ENCODE measurements at regions not wholly inside any gene's neighbourhood (a gene's known extent, or its start where the extent isn't known, plus 50 kb on each side); places are given as distances from the start of the nearest gene placed in this dataset.

- Histone ChIP-seq H3K9me3 (peaks cover 0 to 14% (median 3%) of the 10 kb centered on the region in 4 donors), H3K4me3 (no peak overlapping the region), H3K27ac (replicated peaks in 1 of 4) (no peak overlapping the region), H3K27me3 (no peaks in the 10 kb centered on the region), H3K4me1 (no peaks in the 10 kb centered on the region), H3K36me3 (no peaks in the 10 kb centered on the region)
- no peak for DNase-seq (ENCODE audit: extremely low spot score)
- TF ChIP-seq, protein P1, sequence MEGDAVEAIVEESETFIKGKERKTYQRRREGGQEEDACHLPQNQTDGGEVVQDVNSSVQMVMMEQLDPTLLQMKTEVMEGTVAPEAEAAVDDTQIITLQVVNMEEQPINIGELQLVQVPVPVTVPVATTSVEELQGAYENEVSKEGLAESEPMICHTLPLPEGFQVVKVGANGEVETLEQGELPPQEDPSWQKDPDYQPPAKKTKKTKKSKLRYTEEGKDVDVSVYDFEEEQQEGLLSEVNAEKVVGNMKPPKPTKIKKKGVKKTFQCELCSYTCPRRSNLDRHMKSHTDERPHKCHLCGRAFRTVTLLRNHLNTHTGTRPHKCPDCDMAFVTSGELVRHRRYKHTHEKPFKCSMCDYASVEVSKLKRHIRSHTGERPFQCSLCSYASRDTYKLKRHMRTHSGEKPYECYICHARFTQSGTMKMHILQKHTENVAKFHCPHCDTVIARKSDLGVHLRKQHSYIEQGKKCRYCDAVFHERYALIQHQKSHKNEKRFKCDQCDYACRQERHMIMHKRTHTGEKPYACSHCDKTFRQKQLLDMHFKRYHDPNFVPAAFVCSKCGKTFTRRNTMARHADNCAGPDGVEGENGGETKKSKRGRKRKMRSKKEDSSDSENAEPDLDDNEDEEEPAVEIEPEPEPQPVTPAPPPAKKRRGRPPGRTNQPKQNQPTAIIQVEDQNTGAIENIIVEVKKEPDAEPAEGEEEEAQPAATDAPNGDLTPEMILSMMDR (IDR thresholded peaks at IDR 0.05) = no peak
- no peak for TF ChIP-seq EP300 (IDR thresholded peaks at IDR 0.05)
- TF ChIP-seq POLR2A (IDR thresholded peaks at IDR 0.05; ENCODE audit: low read depth) = no peak
- no peak for TF ChIP-seq POLR2AphosphoS5 (IDR thresholded peaks at IDR 0.05)
- intact Hi-C loops (cut with DNase I) = no loop called here
Measured at GRCh38 chr3:157713101-157713500, 209.9 kb upstream of the VEPH1 start.

- Histone ChIP-seq H3K27me3 (no peaks in the 10 kb centered on the region), H3K4me3 (no peak overlapping the region), H3K9me3 (peaks cover 0 to 3% (median 0%) of the 10 kb centered on the region in 4 donors), H3K36me3 (no peaks in the 10 kb centered on the region), H3K4me1 (no peaks in the 10 kb centered on the region), H3K27ac (replicated peaks in 1 of 4) (no peak overlapping the region)
- 48% methylated on average over 2 of the region's 2 CpGs for WGBS
- DNase-seq (ENCODE audit: extremely low spot score) = no peak
- intact Hi-C loops (cut with DNase I) = no loop called here
- no peak for TF ChIP-seq POLR2A (IDR thresholded peaks at IDR 0.05; ENCODE audit: low read depth)
- no peak for TF ChIP-seq POLR2AphosphoS5 (IDR thresholded peaks at IDR 0.05)
- TF ChIP-seq EP300 (IDR thresholded peaks at IDR 0.05) = no peak
- TF ChIP-seq, protein P1 (IDR thresholded peaks at IDR 0.05) = no peak
Measured at GRCh38 chr3:157705258-157705657, 202.0 kb upstream of the VEPH1 start.

GRCh38 chr3:157700405-157700804, 197.2 kb upstream of the VEPH1 start:
- Histone ChIP-seq H3K27ac (replicated peaks in 1 of 4) (no peak overlapping the region), H3K36me3 (no peaks in the 10 kb centered on the region), H3K9me3 (peaks cover 0 to 3% (median 0%) of the 10 kb centered on the region in 4 donors), H3K4me3 (no peak overlapping the region), H3K4me1 (no peaks in the 10 kb centered on the region), H3K27me3 (no peaks in the 10 kb centered on the region)
- TF ChIP-seq POLR2A (IDR thresholded peaks at IDR 0.05; ENCODE audit: low read depth) = no peak
- TF ChIP-seq POLR2AphosphoS5 (IDR thresholded peaks at IDR 0.05) = no peak
- TF ChIP-seq, protein P1 (IDR thresholded peaks at IDR 0.05) = no peak
- TF ChIP-seq EP300 (IDR thresholded peaks at IDR 0.05) = no peak
- DNase-seq (ENCODE audit: extremely low spot score) = no peak
- intact Hi-C loops (cut with DNase I) = no loop called here
- 86% methylated on average over 3 of the region's 3 CpGs for WGBS

- H3K27me3 ChIP-seq = no peaks in the 10 kb centered on the region
- intact Hi-C loops (cut with DNase I) = no loop called here
- H3K36me3 ChIP-seq = no peaks in the 10 kb centered on the region
Measured at GRCh38 chr3:157695586-157695985, 192.4 kb upstream of the VEPH1 start.

DNA sequence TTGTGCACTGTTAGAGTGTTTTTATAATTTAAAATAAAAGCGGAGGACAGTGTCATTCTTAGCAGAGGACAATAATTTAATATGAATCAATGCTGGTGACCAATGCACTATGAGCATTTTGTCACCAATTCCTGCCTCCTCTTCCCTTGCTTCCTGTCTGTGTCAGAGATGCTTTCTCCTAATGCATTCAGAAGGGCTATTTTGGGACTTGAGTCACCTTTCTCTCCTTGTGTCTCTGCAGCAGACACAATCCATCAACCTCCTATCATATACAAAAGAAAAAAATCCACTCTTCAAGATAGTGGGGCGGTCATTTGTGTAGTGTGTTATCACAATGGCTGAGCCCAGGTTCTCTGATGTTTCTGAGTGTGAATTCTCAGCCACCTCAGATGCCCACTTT, 191.9 kb upstream of the VEPH1 start:
- 82% methylated on average over 2 of the region's 2 CpGs for WGBS
- no peaks in the 10 kb centered on the region for H3K27me3 ChIP-seq
- H3K36me3 ChIP-seq = no peaks in the 10 kb centered on the region
- no peaks in the 10 kb centered on the region for H3K4me1 ChIP-seq
- intact Hi-C loops (cut with DNase I) = no loop called here
- no peak overlapping the region for H3K27ac ChIP-seq (replicated peaks in 1 of 4)
- TF ChIP-seq EP300 (IDR thresholded peaks at IDR 0.05) = no peak
- no peak for TF ChIP-seq POLR2AphosphoS5 (IDR thresholded peaks at IDR 0.05)
- H3K4me3 ChIP-seq = no peak overlapping the region
- H3K9me3 ChIP-seq = no peaks in the 10 kb centered on the region
- DNase-seq (ENCODE audit: extremely low spot score) = no peak

More at GRCh38 chr3:157695586-157695985, 192.4 kb upstream of the VEPH1 start:
- Histone ChIP-seq H3K27ac (replicated peaks in 1 of 4) (no peak overlapping the region), H3K4me3 (no peak overlapping the region), H3K4me1 (no peaks in the 10 kb centered on the region), H3K9me3 (no peaks in the 10 kb centered on the region)
- TF ChIP-seq, protein P1 (IDR thresholded peaks at IDR 0.05) = no peak
- TF ChIP-seq EP300 (IDR thresholded peaks at IDR 0.05) (no peak), POLR2AphosphoS5 (IDR thresholded peaks at IDR 0.05) (no peak), POLR2A (IDR thresholded peaks at IDR 0.05; ENCODE audit: low read depth) (no peak)
- no peak for DNase-seq (ENCODE audit: extremely low spot score)
